OCI-LY1 (cell line): ENCODE measurements at regions not wholly inside any gene's neighbourhood (a gene's known extent, or its start where the extent isn't known, plus 50 kb on each side); places are given as distances from the start of the nearest gene placed in this dataset.

Experiments used
- CTCF ChIP-seq: fragments of 200-600 bp; sonication (generic), shearing (Covaris generic); IDR thresholded peaks from 2 replicates; pipeline ENCODE4 v1.5.1; 2017; ENCODE audit warnings: mild to moderate bottlenecking, antibody characterized with exemption, low read length, moderate library complexity, mixed read lengths
- EZH2 ChIP-seq: fragments of 200-600 bp; sonication (generic), shearing (Covaris generic); IDR thresholded peaks from 2 replicates; pipeline ENCODE4 v1.8.0; 2017; ENCODE audit warnings: borderline replicate concordance, mixed run types, mild to moderate bottlenecking, antibody characterized with exemption, low read length, moderate library complexity, mixed read lengths

GRCh38 chr20:55513954-55514353 lies 491.4 kb downstream of the CBLN4 start:
- no peak for TF ChIP-seq CTCF
- no peak for TF ChIP-seq EZH2
